GM18858 (cell line): ENCODE measurements at regions not wholly inside any gene's neighbourhood (a gene's known extent, or its start where the extent isn't known, plus 50 kb on each side); places are given as distances from the start of the nearest gene placed in this dataset.

Experiments used
- ATAC-seq: cut with Tn5 transposase; IDR thresholded peaks from one replicate; pipeline ENCODE4 v1.9.1; 2021; ENCODE audit not compliant: unreplicated experiment

DNA sequence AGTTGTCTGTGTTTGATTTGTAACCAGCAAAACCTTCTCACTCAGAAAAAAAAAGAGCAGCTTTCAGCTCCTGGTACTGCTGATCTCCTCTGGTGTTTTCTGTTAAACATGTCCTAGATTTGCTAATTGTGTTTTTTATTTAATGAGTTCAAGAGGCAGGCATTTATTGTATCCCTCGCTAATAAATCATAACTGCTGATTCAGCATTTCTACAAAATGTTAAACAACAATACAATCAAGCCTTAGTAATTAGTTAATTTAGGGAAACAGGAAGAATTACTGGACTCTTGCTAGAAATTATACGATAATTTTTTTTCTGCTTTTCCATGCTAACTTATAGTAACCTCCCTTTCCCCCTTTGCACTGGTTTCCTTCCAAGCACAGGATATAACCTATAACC is 66.8 kb upstream of the NRP1 start:
- ATAC-seq: no peak

DNA sequence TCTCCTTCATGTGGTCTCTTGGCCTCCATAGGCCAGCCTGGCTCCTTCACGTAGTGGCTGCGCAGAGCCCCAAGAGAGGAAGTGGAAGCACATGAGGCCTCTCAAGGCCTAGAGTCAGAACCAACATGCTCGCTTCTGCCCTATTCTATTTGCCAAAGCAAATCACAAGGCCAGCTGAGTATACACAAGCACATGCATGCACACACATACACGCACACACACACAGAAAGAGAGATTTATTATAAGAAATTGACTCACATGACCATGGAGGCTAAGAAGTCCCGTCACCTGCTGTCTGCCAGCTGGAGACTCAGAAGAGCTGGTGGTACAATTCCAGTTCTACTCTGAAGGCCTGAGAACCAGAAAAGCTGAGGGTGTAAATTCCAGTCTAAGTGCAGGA is 64.3 kb upstream of the NRP1 start:
- ATAC-seq: no peak

GRCh38 chr10:33396938-33397337 is 62.5 kb upstream of the NRP1 start:
- ATAC-seq: no peak

DNA sequence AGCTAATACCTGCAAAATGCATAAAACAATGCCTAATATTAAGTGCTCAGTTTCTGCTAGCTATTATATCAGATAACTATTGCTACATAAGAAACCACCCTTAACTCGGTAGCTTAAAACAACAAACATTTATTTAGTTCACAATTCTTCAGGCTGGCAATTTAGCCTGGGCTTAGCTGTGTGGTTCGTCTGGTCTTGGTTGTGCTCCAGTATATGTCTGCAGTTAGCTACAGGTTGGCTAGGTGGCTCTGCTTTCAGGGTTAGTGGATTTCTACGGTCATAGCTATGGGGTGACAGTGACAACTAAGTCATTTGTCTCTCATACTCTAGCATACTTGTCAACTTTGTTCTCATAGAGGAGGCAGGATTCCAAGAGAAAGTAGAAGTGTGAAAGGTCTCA is 61.8 kb upstream of the NRP1 start:
- ATAC-seq: no peak

- ATAC-seq: no peak
Observed at GRCh38 chr10:33395201-33395600, 60.7 kb upstream of the NRP1 start.

DNA sequence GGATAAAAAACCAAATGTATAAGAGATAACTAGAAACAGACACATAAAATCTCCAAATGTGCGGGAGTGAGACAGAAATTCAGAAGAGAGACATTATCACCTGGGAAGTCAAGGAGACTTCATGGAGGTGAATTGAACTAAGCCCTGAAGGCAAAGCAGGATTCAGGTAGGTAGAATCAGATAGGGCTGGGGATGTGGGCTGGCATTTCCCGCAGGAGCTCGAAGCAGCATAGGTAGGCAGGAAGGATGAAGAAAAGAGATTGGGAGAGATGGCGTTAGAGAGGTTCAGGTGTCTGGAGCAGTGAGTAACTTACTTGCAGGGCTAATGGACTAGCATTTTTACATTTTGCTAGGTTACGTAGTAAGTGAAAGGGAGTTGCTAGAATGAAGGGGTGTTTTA is 58.2 kb upstream of the NRP1 start:
- ATAC-seq: no peak

- no peak for ATAC-seq
Observed at GRCh38 chr10:33391611-33392465, 57.4 kb upstream of the NRP1 start.

- ATAC-seq: no peak
Observed at GRCh38 chr10:33390046-33390445, 55.6 kb upstream of the NRP1 start.

DNA sequence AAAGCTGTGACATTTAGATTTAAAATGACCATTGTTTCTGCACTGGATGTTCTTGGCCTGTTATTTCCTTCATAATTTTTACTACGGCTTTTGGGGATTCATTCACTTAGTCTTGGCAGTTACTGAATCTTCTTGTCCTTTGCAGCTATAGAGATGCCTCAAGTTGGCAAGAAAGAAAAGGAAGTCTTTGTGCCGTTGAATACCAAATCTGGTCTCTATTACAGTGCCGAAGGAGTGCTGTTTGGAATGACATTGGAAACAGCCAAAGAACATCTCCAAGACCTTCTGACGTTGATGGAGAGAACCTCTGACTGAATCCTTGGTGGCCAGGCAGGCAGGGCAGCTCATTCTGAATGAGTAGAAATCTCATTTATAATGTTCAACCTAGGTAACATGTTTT is 54.3 kb upstream of the NRP1 start:
- ATAC-seq: no peak

GRCh38 chr10:33388382-33388781 is 53.9 kb upstream of the NRP1 start:
- no peak for ATAC-seq

DNA sequence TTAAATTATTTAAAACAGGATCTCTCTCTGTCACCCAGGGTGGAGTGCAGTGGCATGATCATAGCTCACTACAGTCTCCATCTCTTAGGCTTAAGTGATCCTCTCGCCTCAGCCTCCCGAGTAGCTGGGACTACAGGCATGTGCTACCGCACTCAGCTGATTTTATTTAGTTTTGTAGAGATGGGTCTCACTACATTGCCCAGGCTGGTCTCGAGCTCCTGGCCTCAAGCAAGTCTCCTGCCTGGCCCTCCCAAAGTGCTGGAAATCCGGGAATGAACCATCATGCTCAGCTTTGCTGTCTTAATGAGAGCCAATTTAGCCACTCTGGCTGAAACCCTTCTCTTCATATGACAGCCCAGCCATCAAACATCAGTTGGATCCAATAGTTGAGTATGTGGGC is 53.3 kb upstream of the NRP1 start:
- no peak for ATAC-seq

DNA sequence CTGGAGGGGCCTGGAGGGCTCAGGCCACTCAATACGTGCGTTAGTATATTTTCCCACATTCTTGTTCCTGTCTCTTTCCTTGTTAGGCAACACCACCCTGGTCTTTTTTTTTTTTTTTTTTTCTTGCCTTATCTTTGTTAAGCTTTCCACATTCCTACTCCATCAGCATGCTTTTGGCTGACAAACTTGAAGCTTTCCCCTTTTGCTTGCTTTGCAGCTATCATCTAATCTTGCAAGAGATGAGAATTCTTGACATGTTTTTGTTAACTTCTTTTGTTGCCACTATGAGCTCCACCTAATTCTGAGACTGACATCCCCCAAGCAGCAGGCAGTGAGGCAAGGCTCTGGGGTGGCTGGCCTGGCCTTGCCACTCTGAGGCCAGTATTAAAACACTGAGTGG is 52.5 kb upstream of the NRP1 start:
- ATAC-seq: no peak

DNA sequence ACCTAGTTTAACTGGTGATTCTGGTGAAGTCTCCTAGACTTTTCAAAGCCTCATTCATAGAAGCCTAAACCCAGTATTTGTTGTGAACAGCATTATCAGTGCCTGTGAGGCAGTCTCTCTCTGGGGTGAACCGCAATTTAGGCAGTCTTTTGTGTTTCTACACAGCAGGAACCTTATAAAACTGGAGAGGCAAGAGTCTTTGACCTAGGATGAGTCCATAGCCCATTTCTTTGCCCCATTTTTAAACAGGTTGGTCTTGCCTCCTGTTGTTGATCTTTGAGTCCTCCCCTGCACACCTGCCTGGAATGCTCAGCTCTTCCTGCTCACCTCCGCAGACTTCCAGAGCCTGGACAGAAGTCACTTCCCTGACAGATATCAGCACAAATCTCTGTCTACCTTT is 51.2 kb upstream of the NRP1 start:
- no peak for ATAC-seq

GRCh38 chr10:33385015-33385414 is 50.5 kb upstream of the NRP1 start:
- no peak for ATAC-seq
